GM10248 (cell line): ENCODE measurements at regions not wholly inside any gene's neighbourhood (a gene's known extent, or its start where the extent isn't known, plus 50 kb on each side); places are given as distances from the start of the nearest gene placed in this dataset.

Experiments
- CTCF ChIA-PET: fragments of 300-600 bp; sonication (Branson Sonifier 250); formaldehyde crosslinking; extraction: SDS; loops from one replicate; lab custom pipeline; 2021; ENCODE audit warnings: antibody characterized with exemption; lab: Yijun Ruan, JAX
- POLR2A ChIA-PET: fragments of 350-650 bp; sonication (Branson Sonifier 250); formaldehyde crosslinking; extraction: SDS; loops from one replicate; lab custom pipeline; 2020; ENCODE audit warnings: antibody characterized with exemption; lab: Yijun Ruan, JAX
- DNase-seq: peaks from one replicate; pipeline ENCODE4 v3.0.0; 2012; ENCODE audit errors: extremely low spot score
- CTCF ChIP-seq: IDR thresholded peaks from 2 replicates; pipeline ENCODE4 v1.5.1; 2012; ENCODE audit warnings: mild to moderate bottlenecking, low read depth; ENCODE audit errors: extremely low read depth, missing control alignments, control extremely low read depth

- ChIA-PET POLR2A (no interaction called here), CTCF (no interaction called here)
- TF ChIP-seq CTCF: no peak
- DNase-seq: no peak
Measured at GRCh38 chrX:43505769-43506168, 150.3 kb upstream of the MAOA start.

DNA sequence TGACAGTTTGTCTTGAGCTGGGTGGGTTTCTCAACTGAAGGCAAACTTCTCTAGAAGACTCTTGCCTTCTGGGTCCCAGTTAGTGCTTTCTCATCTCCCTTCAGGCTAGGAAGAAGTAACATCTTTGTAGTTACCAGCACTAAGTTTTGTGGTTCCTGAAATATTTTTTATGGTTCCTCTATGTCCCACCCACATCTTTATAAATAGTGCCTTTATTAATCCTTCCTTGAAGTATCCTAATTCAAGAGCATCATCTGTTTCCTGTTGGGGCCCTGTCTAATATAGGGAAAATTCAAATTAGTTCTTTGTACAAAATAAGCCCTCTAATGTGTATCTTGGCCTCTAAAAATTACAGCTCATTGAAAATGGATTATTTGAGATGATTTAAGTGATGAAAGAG is 147.4 kb upstream of the MAOA start:
- CTCF ChIA-PET: no interaction called here
- no peak for TF ChIP-seq CTCF
- no peak for DNase-seq
- POLR2A ChIA-PET: no interaction called here

DNA sequence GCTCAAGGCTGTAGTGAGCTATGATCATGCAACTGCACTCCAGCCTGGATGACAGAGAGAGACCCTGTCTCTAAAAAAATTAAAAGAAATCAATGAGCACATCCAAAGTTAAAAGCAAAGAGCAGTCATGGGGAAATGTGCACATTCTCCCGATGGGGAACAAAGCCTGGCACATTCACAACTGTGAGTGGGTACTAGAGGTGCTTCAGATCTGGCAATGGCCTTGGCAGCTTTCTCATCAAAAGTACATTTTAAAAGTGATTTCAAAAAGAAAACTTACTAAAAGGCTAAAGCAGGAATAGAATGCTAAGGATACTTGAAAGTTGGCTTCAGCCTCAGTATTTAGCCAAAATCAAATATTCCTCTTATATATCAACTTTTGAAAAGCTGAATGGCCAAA is 145.9 kb upstream of the MAOA start:
- CTCF ChIA-PET: interaction anchor here (0.8 kb wide), 1 partner anchor 29 kb away, joined by 3 read pairs; no protein-coding TSS in a partner anchor

GRCh38 chrX:43513085-43513484 is 143.0 kb upstream of the MAOA start:
- no peak for DNase-seq
- CTCF ChIA-PET: no interaction called here
- POLR2A ChIA-PET: no interaction called here
- no peak for TF ChIP-seq CTCF

More for the DNA sequence above, 145.9 kb upstream of the MAOA start:
- no peak for DNase-seq
- POLR2A ChIA-PET: no interaction called here
- no peak for TF ChIP-seq CTCF

DNA sequence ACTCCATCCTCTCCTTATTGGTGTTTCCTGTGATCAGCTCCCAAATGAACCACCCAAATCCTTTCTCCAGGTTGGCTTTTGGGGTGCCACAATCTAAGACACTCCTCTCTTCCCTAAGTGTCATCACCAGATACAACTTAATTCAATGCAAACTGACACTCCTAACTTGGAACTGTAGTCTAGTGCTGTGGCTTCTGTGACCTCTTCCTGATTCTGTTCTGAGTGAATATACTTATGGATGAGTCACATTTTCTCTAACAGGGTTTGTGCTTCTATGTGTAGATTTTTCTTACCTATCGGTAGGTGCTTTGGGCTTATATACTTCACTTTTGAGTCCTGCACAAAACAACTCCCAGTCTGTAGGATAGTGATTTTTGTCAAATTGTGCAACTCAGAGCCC is 141.3 kb upstream of the MAOA start:
- TF ChIP-seq CTCF: no peak
- ChIA-PET POLR2A (no interaction called here), CTCF (no interaction called here)
- no peak for DNase-seq

DNA sequence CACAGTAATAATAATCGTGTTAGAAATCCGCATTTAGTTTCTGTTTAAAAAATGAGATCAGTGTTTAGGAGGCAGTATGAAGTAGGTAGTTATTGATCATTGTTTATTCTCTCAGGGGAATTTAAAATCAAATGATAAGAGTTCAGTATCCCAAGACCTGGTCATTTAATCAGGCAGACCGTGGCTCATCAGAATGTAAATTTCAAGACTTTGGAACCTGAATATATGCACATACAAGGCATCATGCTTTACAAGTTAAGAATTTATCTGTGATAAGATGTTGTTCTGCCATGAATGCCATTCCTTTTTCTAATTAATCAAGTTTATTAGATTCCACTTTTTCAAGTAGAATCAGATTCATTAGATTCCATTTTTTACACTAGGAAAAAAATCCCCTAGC is 133.5 kb upstream of the MAOA start:
- no peak for DNase-seq
- POLR2A ChIA-PET: no interaction called here
- no peak for TF ChIP-seq CTCF
- CTCF ChIA-PET: no interaction called here

DNA sequence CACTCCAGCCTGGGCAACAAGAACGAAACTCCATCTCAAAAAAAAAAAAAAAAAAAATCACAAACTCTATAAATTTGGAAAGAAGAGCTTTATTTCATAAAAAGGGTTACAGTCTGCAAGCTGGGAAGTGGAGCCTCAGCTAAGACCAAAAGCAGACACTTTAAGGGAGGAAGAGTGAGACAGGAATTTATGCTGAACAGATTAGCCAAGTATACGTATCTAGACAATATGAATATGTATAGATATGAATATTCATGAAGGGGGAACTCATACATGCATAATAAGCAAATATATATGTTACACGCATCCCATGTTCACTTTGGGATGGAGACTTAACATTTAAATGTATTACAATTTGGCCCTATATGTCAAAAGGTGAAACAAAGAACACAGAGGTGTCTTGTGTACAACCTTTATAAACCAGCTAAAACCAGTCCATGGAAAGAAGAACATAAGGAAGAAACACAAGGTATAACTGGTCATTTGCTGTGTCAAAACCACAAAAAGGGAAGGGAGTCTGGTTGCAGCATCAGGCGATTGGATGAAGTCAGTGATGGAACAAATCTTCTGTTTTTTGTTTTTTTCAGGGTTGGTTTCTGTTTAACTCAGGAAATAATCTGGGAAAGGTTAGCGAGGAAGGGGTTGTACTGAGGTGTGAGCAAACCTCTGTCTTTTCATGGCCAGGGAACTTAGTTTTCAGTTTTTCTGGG is 130.0 kb upstream of the MAOA start:
- DNase-seq: no peak
- ChIA-PET CTCF (no interaction called here), POLR2A (no interaction called here)
- TF ChIP-seq CTCF: no peak
